ENCODE measurements at regions not wholly inside any gene's neighbourhood (a gene's known extent, or its start where the extent isn't known, plus 50 kb on each side); places are given as distances from the start of the nearest gene placed in this dataset.
A peak's percentile ranks its signal among the peaks of the same experiment; 100 is the strongest.

GRCh38 chr22:26865021-26865420 lies 207.6 kb downstream of the MIAT start:
- no peaks in the 10 kb centered on the region for H3K27me3 ChIP-seq (ENCODE audit: low read depth)
- H3K27ac ChIP-seq (replicated peaks): no peak overlapping the region
- no peaks in the 10 kb centered on the region for H3K4me1 ChIP-seq
- no peak overlapping the region for H3K4me3 ChIP-seq
- peaks cover 16% of the 10 kb centered on the region for H3K36me3 ChIP-seq
- DNase-seq: no peak
- intact Hi-C loops (cut with micrococcal nuclease): no loop called here
- H3K9me3 ChIP-seq (replicated peaks): peaks cover 23% of the 10 kb centered on the region
- TF ChIP-seq CTCF (IDR thresholded peaks at IDR 0.05; ENCODE audit: borderline replicate concordance): no peak

- intact Hi-C loops (cut with micrococcal nuclease): no loop called here
- TF ChIP-seq CTCF (IDR thresholded peaks at IDR 0.05; ENCODE audit: borderline replicate concordance): no peak
- no peak overlapping the region for H3K4me3 ChIP-seq
- no peak for DNase-seq
- H3K36me3 ChIP-seq: peaks cover 6% of the 10 kb centered on the region
- H3K27me3 ChIP-seq (ENCODE audit: low read depth): no peaks in the 10 kb centered on the region
- H3K4me1 ChIP-seq: peaks cover 13% of the 10 kb centered on the region
- no peak overlapping the region for H3K27ac ChIP-seq (replicated peaks)
- no peaks in the 10 kb centered on the region for H3K9me3 ChIP-seq (replicated peaks)
Observed at GRCh38 chr22:26883393-26883792, 226.0 kb downstream of the MIAT start.

- Histone ChIP-seq H3K9me3 (replicated peaks) (no peaks in the 10 kb centered on the region), H3K27me3 (ENCODE audit: low read depth) (no peaks in the 10 kb centered on the region), H3K4me1 (peaks cover 13% of the 10 kb centered on the region), H3K4me3 (no peak overlapping the region), H3K36me3 (peaks cover 3% of the 10 kb centered on the region), H3K27ac (replicated peaks) (no peak overlapping the region)
- intact Hi-C loops (cut with micrococcal nuclease): no loop called here
- TF ChIP-seq CTCF (IDR thresholded peaks at IDR 0.05; ENCODE audit: borderline replicate concordance): no peak
- DNase-seq: no peak
Observed at GRCh38 chr22:26884921-26885320, 227.5 kb downstream of the MIAT start.

- H3K27ac ChIP-seq (replicated peaks): no peak overlapping the region
- intact Hi-C loops (cut with micrococcal nuclease): no loop called here
Observed at GRCh38 chr22:26885441-26886261, 228.3 kb downstream of the MIAT start.

GRCh38 chr22:26887456-26887855 lies 230.1 kb downstream of the MIAT start:
- TF ChIP-seq CTCF (IDR thresholded peaks at IDR 0.05; ENCODE audit: borderline replicate concordance): no peak
- H3K4me3 ChIP-seq: peak overlapping the region; percentile 41
- no peaks in the 10 kb centered on the region for H3K9me3 ChIP-seq (replicated peaks)
- H3K4me1 ChIP-seq: peaks cover 13% of the 10 kb centered on the region
- no peak for DNase-seq
- H3K36me3 ChIP-seq: no peaks in the 10 kb centered on the region
- H3K27me3 ChIP-seq (ENCODE audit: low read depth): no peaks in the 10 kb centered on the region
- intact Hi-C loops (cut with micrococcal nuclease): no loop called here
- H3K27ac ChIP-seq (replicated peaks): no peak overlapping the region

More at GRCh38 chr22:26885441-26886261, 228.3 kb downstream of the MIAT start:
- no peak for TF ChIP-seq CTCF (IDR thresholded peaks at IDR 0.05; ENCODE audit: borderline replicate concordance)
- DNase-seq: no peak
- no peaks in the 10 kb centered on the region for H3K27me3 ChIP-seq (ENCODE audit: low read depth)
- H3K9me3 ChIP-seq (replicated peaks): no peaks in the 10 kb centered on the region
- H3K4me3 ChIP-seq: no peak overlapping the region
- peaks cover 13% of the 10 kb centered on the region for H3K4me1 ChIP-seq
- no peaks in the 10 kb centered on the region for H3K36me3 ChIP-seq

Data from left ventricle myocardium inferior (tissue), 1 donor.